Activated naive CD8-positive, alpha-beta T cell treated with anti-CD3 and anti-CD28 coated beads, Interleukin-2, amount 10 ng/mL, durations not matched to agents 7 days and 5 days (primary cell): ENCODE measurements at regions not wholly inside any gene's neighbourhood (a gene's known extent, or its start where the extent isn't known, plus 50 kb on each side); places are given as distances from the start of the nearest gene placed in this dataset.

Experiments
- ATAC-seq: fragments of 150-1000 bp; cut with Tn5 transposase; one replicate; pipeline ENCODE4 v1.10.0; 2021; ENCODE audit warnings: low read depth, moderate library complexity
- POLR2A ChIA-PET: fragments of 350-600 bp; sonication (Branson Sonifier 250); formaldehyde crosslinking; loops from one replicate; lab custom pipeline; 2021; ENCODE audit warnings: antibody characterized with exemption; lab: Charles Lee
- DNase-seq: peaks from one replicate; pipeline ENCODE4 v3.0.0; 2021
- H3K27ac Mint-ChIP-seq: one replicate; pipeline ENCODE4 v1.8.0; 2022; ENCODE audit warnings: mild to moderate bottlenecking, mixed read lengths
- H3K27me3 Mint-ChIP-seq: one replicate; pipeline ENCODE4 v1.8.0; 2022; ENCODE audit warnings: mild to moderate bottlenecking, moderate library complexity, mixed read lengths
- H3K36me3 Mint-ChIP-seq: one replicate; pipeline ENCODE4 v1.8.0; 2021; ENCODE audit warnings: mild to moderate bottlenecking, mixed read lengths
- H3K4me1 Mint-ChIP-seq: one replicate; pipeline ENCODE4 v1.8.0; 2021; ENCODE audit warnings: mixed read lengths
- H3K4me3 Mint-ChIP-seq: one replicate; pipeline ENCODE4 v1.8.0; 2022; ENCODE audit warnings: mild to moderate bottlenecking, moderate library complexity, mixed read lengths
- H3K9me3 Mint-ChIP-seq: one replicate; pipeline ENCODE4 v1.8.0; 2021; ENCODE audit warnings: mixed read lengths

DNA sequence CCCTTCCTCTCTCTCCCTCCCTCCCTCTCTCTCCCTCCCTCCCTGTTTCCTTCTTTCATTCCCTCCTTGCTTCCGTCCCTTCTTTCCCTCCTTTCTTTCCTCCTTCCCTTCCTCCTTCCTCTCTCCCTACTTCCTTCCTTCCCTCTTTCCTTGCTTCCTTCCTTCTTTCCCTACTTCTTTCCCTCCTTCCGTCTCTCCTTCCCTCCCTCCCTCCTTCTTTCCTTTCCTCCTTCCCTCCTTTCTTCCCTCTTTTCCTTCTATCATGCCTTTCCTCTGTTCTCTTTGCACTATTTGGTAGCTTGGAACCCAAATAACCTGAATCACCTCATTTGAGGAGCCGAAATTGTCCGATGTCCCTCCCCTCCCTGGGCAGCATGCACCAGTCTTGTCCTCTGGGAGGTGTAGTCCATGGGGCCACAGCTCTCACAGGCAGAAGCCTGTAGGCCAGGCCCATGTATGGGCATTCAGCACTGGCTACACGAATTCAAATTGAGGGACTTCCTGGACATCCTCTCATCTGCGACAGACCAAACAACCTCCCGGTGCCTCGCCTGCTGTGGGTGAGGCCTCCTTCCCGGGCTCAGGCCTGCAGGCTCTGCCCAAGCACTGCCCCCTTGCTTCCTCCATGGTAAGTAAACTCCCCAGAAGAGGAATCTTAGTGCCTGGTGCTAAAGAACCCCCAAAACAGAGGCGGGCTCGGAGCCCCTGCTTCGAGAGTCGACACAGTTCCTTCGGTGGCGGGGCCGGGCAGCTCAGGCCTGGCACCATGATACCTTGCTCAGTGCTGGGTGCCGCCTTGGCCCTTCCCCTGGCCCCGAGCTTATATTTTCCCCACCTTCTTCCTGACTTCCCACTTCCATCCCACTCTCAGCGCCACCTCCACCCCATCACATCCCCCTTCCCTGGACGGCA, 454.1 kb upstream of the CADM1 start:
- Mint-ChIP-seq H3K27ac (no peak overlapping the region), H3K4me1 (no peaks in the 10 kb centered on the region), H3K27me3 (no peaks in the 10 kb centered on the region), H3K4me3 (no peak overlapping the region), H3K36me3 (no peaks in the 10 kb centered on the region), H3K9me3 (no peaks in the 10 kb centered on the region)
- POLR2A ChIA-PET, result no interaction called here
- no peak for DNase-seq
- ATAC-seq, result no peak

DNA sequence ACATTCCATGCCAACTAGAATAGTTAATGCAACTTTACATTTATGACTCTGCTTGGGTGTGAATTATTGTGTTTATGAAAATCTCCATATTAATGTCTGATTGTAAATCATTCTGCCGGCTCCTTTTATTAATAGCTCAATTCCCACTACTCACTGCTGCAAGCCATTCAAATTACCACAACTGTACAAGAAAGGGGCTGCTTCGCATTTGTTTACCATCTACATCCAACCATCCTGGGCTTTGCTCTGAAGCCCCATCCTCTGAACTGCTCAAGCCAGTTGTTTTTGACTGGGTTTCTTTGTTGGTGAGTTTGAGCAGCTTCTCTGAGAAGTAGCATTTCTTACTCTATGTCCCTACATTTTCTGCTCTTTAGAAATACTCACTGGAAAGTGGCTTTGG, 451.6 kb upstream of the CADM1 start:
- POLR2A ChIA-PET, result no interaction called here
- no peak overlapping the region for H3K4me3 Mint-ChIP-seq

DNA sequence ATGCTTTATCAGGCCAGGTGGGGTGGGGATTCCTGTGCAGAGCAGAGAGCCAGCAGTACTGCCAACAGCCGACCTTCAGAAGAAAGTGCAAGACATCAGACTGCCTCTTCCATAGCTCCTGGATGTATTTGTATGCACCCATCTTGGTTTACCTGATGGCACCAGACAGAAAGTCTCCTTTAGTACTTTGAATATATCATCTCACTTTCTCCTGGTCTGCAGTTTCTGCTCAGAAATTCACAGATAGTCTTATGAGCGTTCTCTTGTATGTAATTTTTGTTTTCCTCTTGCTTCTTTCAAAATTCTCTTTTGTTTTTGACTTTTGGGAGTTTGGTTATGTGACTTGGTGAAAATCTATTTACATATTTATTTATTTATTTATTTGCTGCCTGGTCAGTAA, 446.4 kb upstream of the CADM1 start:
- peaks cover 11% of the 10 kb centered on the region for H3K9me3 Mint-ChIP-seq
- POLR2A ChIA-PET, result no interaction called here
- ATAC-seq (no peak), DNase-seq (no peak)
- H3K27me3 Mint-ChIP-seq, result no peaks in the 10 kb centered on the region
- no peaks in the 10 kb centered on the region for H3K36me3 Mint-ChIP-seq
- no peaks in the 10 kb centered on the region for H3K4me1 Mint-ChIP-seq
- H3K27ac Mint-ChIP-seq, result no peak overlapping the region
- no peak overlapping the region for H3K4me3 Mint-ChIP-seq

More for the DNA sequence above, 451.6 kb upstream of the CADM1 start:
- no peak for DNase-seq
- H3K27ac Mint-ChIP-seq, result no peak overlapping the region
- ATAC-seq, result no peak
- no peaks in the 10 kb centered on the region for H3K36me3 Mint-ChIP-seq
- no peaks in the 10 kb centered on the region for H3K4me1 Mint-ChIP-seq
- H3K9me3 Mint-ChIP-seq, result peaks cover 4% of the 10 kb centered on the region
- no peaks in the 10 kb centered on the region for H3K27me3 Mint-ChIP-seq

DNA sequence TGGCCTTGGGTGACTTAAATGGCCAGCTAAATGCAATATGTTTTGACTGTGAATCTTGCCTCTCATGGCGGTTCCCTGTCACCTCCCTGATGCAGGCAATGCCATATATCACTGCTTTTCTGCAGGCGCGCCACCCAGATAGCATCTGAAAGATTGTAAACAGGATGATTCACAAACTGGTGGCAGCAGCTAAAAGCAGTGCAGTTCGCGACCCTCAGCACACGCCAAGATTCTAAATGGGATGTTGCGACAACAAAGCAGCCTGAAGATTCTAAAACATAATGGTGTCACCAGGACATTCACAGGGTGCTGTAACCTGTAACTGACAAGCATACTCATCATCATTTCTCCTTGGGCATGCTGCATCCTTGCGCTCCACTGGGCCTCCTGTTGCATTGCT, 440.4 kb upstream of the CADM1 start:
- ATAC-seq, result no peak
- H3K27me3 Mint-ChIP-seq, result no peaks in the 10 kb centered on the region
- H3K4me1 Mint-ChIP-seq, result no peaks in the 10 kb centered on the region
- H3K4me3 Mint-ChIP-seq, result no peak overlapping the region
- no peak overlapping the region for H3K27ac Mint-ChIP-seq
- no peak for DNase-seq
- POLR2A ChIA-PET, result no interaction called here
- peaks cover 5% of the 10 kb centered on the region for H3K9me3 Mint-ChIP-seq
- no peaks in the 10 kb centered on the region for H3K36me3 Mint-ChIP-seq

DNA sequence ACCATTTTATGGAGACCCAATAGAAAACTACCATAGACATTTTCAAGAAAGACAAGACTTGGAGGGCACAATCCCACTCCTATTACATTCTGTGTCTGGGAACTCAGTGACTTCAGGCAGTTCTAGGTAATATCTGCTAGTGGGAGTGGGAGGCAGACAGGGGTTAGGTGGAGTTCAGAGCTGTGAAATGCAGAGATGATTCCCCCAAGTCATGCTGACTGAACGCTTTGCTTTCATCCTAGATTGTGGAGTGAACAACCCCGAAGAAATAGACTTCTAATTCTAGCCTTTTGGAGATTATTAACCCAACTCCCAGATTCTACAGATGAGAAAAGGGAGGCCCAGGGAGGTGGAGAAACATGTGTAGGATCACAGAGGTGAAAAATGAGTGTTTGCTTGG, 437.8 kb upstream of the CADM1 start:
- POLR2A ChIA-PET, result no interaction called here
- Mint-ChIP-seq H3K36me3 (no peaks in the 10 kb centered on the region), H3K27me3 (no peaks in the 10 kb centered on the region), H3K4me1 (no peaks in the 10 kb centered on the region), H3K4me3 (no peak overlapping the region), H3K9me3 (peaks cover 4% of the 10 kb centered on the region), H3K27ac (no peak overlapping the region)
- ATAC-seq, result no peak
- DNase-seq, result no peak

DNA sequence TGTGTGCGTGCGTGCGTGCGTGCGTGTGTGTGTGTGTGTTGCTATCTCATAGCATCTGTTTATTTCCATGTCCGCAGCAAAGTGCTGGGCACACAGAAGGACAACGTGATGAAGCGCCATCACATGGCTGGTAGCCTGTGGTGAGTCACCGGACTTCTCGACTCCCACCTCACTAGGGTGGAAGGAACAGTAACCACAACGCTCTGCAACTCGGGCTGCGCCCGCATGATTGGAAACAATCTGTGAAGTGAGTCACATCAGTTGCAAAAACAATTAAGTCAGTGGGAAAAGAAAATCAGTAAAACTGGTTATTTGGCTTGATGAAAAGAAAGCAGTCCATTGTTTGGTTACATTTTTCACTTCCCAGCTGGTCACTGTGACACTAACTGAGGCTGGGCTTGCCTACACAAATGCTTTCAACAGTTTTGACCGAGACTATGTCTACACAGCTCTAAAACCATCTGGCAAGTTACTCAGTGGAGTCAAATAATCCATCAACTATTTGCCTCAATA, 437.3 kb upstream of the CADM1 start:
- Mint-ChIP-seq H3K36me3 (no peaks in the 10 kb centered on the region), H3K4me1 (no peaks in the 10 kb centered on the region), H3K9me3 (peaks cover 4% of the 10 kb centered on the region), H3K27me3 (no peaks in the 10 kb centered on the region), H3K4me3 (no peak overlapping the region), H3K27ac (no peak overlapping the region)
- no peak for ATAC-seq
- POLR2A ChIA-PET, result no interaction called here
- DNase-seq, result no peak

DNA sequence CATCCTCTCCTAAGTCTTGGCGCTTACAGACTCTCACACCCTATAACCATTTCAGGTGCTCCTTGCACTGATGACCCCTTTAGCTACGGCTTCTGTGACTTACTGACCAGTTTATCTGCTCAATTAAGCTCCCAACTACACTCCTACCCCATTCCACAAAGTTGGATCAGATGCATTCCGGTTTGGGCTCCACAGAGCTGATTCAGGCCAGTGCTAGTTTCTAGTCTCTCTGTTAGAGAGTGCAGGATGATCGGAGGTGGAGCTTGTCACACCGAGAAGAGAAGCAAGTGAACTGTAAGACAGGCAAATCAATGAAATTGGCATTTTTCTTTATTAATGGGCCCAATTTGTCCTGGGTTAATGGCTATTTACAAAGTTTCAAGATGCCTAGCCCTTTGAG, 436.8 kb upstream of the CADM1 start:
- DNase-seq (no peak), ATAC-seq (no peak)
- no peaks in the 10 kb centered on the region for H3K27me3 Mint-ChIP-seq
- H3K4me3 Mint-ChIP-seq, result no peak overlapping the region
- no peaks in the 10 kb centered on the region for H3K36me3 Mint-ChIP-seq
- H3K4me1 Mint-ChIP-seq, result no peaks in the 10 kb centered on the region
- H3K27ac Mint-ChIP-seq, result no peak overlapping the region
- peaks cover 1% of the 10 kb centered on the region for H3K9me3 Mint-ChIP-seq
- POLR2A ChIA-PET, result no interaction called here

DNA sequence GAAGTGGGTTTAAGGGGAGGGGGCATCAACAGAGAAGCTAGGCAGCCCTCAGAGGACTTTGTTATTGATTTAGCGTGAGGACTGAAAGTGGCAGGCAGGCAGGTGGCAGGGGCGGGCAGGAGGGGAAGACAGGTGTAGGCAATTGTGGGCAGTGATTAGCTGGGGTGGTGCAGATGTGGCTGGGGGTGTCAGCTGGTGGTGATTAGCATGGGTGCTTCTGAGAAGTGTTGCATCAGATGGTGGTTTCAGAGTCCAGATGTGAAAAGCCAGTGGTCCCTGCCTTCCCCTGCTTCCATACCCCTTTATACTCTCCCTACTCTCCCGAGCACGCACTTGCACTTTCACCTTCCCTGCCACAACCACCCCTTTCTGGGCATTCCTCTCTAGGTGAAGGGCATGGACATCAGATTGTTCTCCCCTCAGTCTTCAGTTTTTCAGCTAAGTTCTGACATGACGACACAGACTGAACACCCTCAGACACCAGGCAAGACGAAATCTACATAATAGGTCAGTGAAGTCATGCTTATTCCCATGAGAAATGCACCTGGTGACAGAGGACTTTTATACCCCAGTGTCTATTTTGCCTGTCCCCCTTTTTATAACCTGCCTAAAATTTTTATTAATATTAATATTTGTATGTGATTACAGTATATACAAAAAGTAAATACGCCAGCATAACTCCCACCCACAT, 435.7 kb upstream of the CADM1 start:
- H3K27me3 Mint-ChIP-seq, result no peaks in the 10 kb centered on the region
- no peaks in the 10 kb centered on the region for H3K36me3 Mint-ChIP-seq
- ATAC-seq (no peak), DNase-seq (no peak)
- no peak overlapping the region for H3K4me3 Mint-ChIP-seq
- H3K4me1 Mint-ChIP-seq, result no peaks in the 10 kb centered on the region
- H3K27ac Mint-ChIP-seq, result no peak overlapping the region
- POLR2A ChIA-PET, result no interaction called here
- H3K9me3 Mint-ChIP-seq, result no peaks in the 10 kb centered on the region

DNA sequence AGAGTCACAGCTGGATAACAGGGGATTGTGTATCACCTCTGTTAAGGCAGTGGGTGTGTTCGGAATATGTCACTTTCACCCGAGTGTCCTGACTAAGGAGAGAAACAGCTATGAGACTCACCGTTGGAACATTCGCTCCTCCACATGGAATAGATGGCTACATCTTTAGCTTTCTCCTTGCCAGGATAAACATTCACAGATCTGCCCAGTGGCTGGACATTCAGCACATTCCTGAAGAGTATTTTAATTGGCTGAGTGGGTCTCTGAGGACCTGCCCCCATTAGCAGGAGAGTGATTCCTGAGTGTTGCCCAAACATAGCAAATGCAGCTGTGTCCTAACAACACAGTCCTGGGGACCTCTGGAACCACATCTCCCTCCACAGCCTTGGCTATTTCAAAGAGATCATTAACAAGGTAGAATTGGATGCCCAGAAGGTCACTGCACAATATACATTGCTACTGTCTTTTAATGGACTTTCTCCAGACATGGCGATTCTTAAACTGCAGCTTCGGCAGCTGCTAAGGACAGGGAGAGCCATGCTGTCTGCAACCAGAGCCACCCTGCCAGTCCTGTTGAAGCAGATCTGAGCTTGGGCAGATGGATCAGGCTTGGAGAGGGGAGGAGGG, 435.0 kb upstream of the CADM1 start:
- Mint-ChIP-seq H3K27me3 (no peaks in the 10 kb centered on the region), H3K27ac (no peak overlapping the region), H3K4me3 (no peak overlapping the region), H3K36me3 (no peaks in the 10 kb centered on the region), H3K4me1 (no peaks in the 10 kb centered on the region), H3K9me3 (no peaks in the 10 kb centered on the region)
- DNase-seq, result no peak
- ATAC-seq, result no peak
- POLR2A ChIA-PET, result interaction anchor here (0.5 kb wide), 1 partner anchor 71 kb away, joined by 4 read pairs; no protein-coding TSS in a partner anchor

DNA sequence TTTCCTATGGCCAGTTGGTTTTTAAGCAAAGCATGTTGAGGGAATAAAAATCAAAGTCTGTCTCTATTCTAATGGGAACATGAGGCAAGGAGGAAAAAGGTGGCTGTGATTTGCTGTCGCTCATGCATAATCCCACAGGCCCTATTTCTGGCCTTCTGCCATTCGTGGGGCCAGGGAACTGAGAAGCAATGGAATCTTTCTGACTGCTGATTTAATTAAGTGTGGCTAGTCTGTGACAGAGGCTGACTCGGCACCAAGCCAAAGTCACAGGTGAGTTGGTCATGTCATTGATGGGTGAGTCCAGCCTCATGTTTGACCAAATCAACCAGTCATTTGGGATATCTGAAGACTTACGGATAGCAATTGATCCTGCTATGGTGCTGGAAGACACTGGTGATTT, 429.3 kb upstream of the CADM1 start:
- ATAC-seq (no peak), DNase-seq (no peak)
- Mint-ChIP-seq H3K36me3 (no peaks in the 10 kb centered on the region), H3K27me3 (no peaks in the 10 kb centered on the region), H3K4me1 (no peaks in the 10 kb centered on the region), H3K9me3 (no peaks in the 10 kb centered on the region), H3K27ac (no peak overlapping the region), H3K4me3 (no peak overlapping the region)
- POLR2A ChIA-PET, result no interaction called here

DNA sequence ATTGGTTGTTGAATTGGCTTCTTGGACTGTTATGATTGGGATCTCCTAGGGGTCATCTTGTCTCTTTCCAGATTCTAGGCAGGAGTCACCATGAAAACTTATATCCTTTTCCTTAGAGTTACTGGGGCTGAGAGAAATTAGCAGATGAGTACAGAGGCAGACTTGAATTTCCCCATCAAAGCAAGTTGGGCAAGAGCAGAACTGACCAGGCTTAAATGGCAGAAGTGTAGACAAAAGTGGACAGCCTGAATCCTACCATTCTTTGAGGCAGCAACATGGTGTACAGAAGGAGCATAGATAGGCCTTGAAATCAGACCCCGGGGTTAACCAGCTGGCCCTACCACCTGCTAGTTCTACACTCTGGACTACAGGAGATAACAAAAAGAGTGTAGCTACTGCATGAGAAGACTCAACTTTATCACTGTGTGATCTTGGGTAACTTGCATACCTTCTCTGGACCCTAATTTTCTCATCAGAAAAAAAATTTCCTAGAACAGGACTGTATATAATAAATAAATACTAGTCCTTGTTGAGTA, 427.4 kb upstream of the CADM1 start:
- no peaks in the 10 kb centered on the region for H3K36me3 Mint-ChIP-seq
- peaks cover 2% of the 10 kb centered on the region for H3K27me3 Mint-ChIP-seq
- no peak overlapping the region for H3K27ac Mint-ChIP-seq
- POLR2A ChIA-PET, result no interaction called here
- no peak overlapping the region for H3K4me3 Mint-ChIP-seq
- no peak for ATAC-seq
- DNase-seq, result no peak
- no peaks in the 10 kb centered on the region for H3K4me1 Mint-ChIP-seq
- peaks cover 3% of the 10 kb centered on the region for H3K9me3 Mint-ChIP-seq

DNA sequence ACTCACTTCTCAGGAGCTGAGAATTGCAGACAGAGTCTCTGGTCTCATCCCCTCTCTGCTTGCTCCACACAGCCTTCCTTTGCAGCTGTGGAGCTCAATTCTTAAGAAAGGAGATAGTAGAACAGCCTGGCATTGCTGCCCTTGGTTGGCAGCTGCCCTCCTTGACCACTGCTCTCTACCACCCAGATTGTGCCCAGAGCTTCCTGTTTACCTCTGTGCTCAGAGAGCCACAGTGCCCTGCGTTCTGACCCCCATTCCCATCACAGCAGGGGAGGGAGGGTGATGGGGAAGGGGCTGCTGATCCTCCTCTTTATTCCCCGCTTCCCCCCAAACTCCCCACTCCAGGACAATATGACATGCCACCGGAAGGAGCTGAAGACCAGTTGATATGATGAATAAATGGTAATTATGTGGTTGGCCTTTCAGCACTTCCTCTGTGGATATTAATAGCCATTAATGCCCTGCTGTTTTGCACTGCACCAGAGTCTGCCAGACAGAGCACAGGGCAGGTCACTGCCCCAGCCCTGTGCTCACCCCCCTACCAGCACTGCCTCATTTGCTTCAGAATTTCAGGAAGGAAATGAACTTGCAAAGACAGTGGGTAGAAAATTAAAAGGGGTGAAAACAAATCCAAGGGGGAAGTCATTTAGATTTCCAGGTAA, 426.8 kb upstream of the CADM1 start:
- POLR2A ChIA-PET, result no interaction called here
- H3K36me3 Mint-ChIP-seq, result no peaks in the 10 kb centered on the region
- H3K27ac Mint-ChIP-seq, result no peak overlapping the region
- H3K4me1 Mint-ChIP-seq, result no peaks in the 10 kb centered on the region
- H3K27me3 Mint-ChIP-seq, result peaks cover 2% of the 10 kb centered on the region
- DNase-seq (no peak), ATAC-seq (no peak)
- H3K9me3 Mint-ChIP-seq, result peaks cover 3% of the 10 kb centered on the region
- no peak overlapping the region for H3K4me3 Mint-ChIP-seq

DNA sequence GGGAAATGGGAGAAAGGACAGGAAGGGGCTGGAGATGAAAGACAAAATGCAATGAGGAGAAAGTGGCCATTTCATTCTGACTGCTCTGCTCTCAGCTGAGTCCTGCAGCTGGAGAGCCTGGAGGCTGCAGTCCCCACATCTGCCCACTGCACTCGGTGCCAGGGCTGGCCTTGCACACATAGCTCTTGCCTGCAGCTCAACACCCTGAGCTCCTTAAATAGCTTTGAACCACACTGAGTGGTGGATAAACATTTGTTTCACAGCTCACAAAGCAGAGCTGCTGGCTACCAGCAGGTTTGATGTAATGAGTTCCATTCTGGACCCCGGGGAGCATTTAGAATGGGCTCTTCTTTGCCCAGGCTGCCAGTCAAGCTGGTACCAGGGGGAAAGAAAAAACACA, 426.1 kb upstream of the CADM1 start:
- Mint-ChIP-seq H3K36me3 (no peaks in the 10 kb centered on the region), H3K27me3 (peaks cover 2% of the 10 kb centered on the region), H3K27ac (no peak overlapping the region), H3K4me3 (no peak overlapping the region), H3K4me1 (no peaks in the 10 kb centered on the region), H3K9me3 (peaks cover 3% of the 10 kb centered on the region)
- DNase-seq, result no peak
- ATAC-seq, result no peak
- POLR2A ChIA-PET, result no interaction called here
